ENCODE measurements at regions not wholly inside any gene's neighbourhood (a gene's known extent, or its start where the extent isn't known, plus 50 kb on each side); places are given as distances from the start of the nearest gene placed in this dataset.

GRCh38 chr4:15262396-15262795 lies 165.4 kb upstream of the C1QTNF7 start:
- no peak overlapping the region for H3K4me3 ChIP-seq (ENCODE audit: low read length)
- no peaks in the 10 kb centered on the region for H3K36me3 ChIP-seq (ENCODE audit: insufficient read depth, low read length)
- no peaks in the 10 kb centered on the region for H3K9me2 ChIP-seq (ENCODE audit: insufficient read depth, low read length)
- H3K27ac ChIP-seq (ENCODE audit: low read length), result no peak overlapping the region
- H3F3A ChIP-seq (ENCODE audit: insufficient read depth, low read length, poor library complexity, severe bottlenecking), result no peaks in the 10 kb centered on the region
- H2AFZ ChIP-seq (ENCODE audit: low read depth, low read length), result no peak overlapping the region
- no peak overlapping the region for H3K9ac ChIP-seq (ENCODE audit: low read length)
- H3K27me3 ChIP-seq (ENCODE audit: insufficient read depth, low read depth, low read length), result no peaks in the 10 kb centered on the region
- no peaks in the 10 kb centered on the region for H3K79me2 ChIP-seq (replicated peaks; ENCODE audit: insufficient read depth, low read length)
- H3K4me2 ChIP-seq (ENCODE audit: low read length), result no peak overlapping the region
- H3K9me3 ChIP-seq (ENCODE audit: low read length), result no peaks in the 10 kb centered on the region
- no peaks in the 10 kb centered on the region for H4K20me1 ChIP-seq (ENCODE audit: insufficient read depth)
- no peak for TF ChIP-seq EP300 (conservative IDR thresholded peaks at IDR 0.05; ENCODE audit: poor library complexity, severe bottlenecking)
- TF ChIP-seq RAD21 (conservative IDR thresholded peaks at IDR 0.05), result no peak
- no peak for TF ChIP-seq SMC3 (conservative IDR thresholded peaks at IDR 0.05; ENCODE audit: poor library complexity)
- TF ChIP-seq EZH2 (IDR thresholded peaks at IDR 0.05; ENCODE audit: borderline replicate concordance, insufficient read depth, low read length, poor library complexity, severe bottlenecking), result no peak
- TF ChIP-seq TAF1 (IDR thresholded peaks at IDR 0.05; ENCODE audit: low read depth), result no peak
- no peak for TF ChIP-seq REST (IDR thresholded peaks at IDR 0.05; ENCODE audit: borderline replicate concordance)
- TF ChIP-seq MXI1 (conservative IDR thresholded peaks at IDR 0.05; ENCODE audit: poor library complexity, severe bottlenecking), result no peak
- TF ChIP-seq, protein P1, sequence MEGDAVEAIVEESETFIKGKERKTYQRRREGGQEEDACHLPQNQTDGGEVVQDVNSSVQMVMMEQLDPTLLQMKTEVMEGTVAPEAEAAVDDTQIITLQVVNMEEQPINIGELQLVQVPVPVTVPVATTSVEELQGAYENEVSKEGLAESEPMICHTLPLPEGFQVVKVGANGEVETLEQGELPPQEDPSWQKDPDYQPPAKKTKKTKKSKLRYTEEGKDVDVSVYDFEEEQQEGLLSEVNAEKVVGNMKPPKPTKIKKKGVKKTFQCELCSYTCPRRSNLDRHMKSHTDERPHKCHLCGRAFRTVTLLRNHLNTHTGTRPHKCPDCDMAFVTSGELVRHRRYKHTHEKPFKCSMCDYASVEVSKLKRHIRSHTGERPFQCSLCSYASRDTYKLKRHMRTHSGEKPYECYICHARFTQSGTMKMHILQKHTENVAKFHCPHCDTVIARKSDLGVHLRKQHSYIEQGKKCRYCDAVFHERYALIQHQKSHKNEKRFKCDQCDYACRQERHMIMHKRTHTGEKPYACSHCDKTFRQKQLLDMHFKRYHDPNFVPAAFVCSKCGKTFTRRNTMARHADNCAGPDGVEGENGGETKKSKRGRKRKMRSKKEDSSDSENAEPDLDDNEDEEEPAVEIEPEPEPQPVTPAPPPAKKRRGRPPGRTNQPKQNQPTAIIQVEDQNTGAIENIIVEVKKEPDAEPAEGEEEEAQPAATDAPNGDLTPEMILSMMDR (IDR thresholded peaks at IDR 0.05; ENCODE audit: poor library complexity, severe bottlenecking), result no peak
- no peak for TF ChIP-seq POLR2AphosphoS5 (IDR thresholded peaks at IDR 0.05)

DNA sequence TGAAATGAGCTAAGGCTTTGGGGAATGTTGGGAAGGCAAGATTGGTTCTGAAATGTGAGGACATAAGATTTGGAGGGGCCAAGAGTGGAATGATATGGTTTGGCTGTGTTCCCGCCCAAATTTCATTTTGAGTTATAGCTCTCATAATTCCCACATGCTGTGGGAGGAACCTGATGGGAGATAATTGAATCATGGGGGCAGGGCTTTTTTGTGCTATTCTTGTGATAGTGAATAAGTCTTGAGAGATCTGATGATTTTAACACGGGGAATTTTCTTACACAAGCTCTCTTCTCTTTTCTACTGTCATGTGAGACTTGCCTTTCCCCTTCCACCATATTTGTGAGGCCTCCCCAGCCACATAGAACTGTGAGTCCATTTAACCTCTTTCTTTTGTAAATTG lies 157.6 kb upstream of the C1QTNF7 start:
- Histone ChIP-seq H3K9me2 (ENCODE audit: insufficient read depth, low read length) (no peaks in the 10 kb centered on the region), H3K9ac (ENCODE audit: low read length) (no peak overlapping the region), H3F3A (ENCODE audit: insufficient read depth, low read length, poor library complexity, severe bottlenecking) (no peaks in the 10 kb centered on the region), H3K27ac (ENCODE audit: low read length) (no peak overlapping the region), H4K20me1 (ENCODE audit: insufficient read depth) (no peaks in the 10 kb centered on the region), H3K36me3 (ENCODE audit: insufficient read depth, low read length) (no peaks in the 10 kb centered on the region), H3K79me2 (replicated peaks; ENCODE audit: insufficient read depth, low read length) (no peaks in the 10 kb centered on the region), H3K27me3 (ENCODE audit: insufficient read depth, low read depth, low read length) (no peaks in the 10 kb centered on the region), H2AFZ (ENCODE audit: low read depth, low read length) (no peak overlapping the region), H3K4me3 (ENCODE audit: low read length) (no peak overlapping the region), H3K4me2 (ENCODE audit: low read length) (no peak overlapping the region), H3K9me3 (ENCODE audit: low read length) (no peaks in the 10 kb centered on the region)
- TF ChIP-seq, protein P1 (IDR thresholded peaks at IDR 0.05; ENCODE audit: poor library complexity, severe bottlenecking), result no peak
- no peak for TF ChIP-seq SMC3 (conservative IDR thresholded peaks at IDR 0.05; ENCODE audit: poor library complexity)

Data from neural cell (in vitro differentiated cells).